ENCODE measurements at regions not wholly inside any gene's neighbourhood (a gene's known extent, or its start where the extent isn't known, plus 50 kb on each side); places are given as distances from the start of the nearest gene placed in this dataset.

- Histone ChIP-seq H2AFZ (ENCODE audit: insufficient read depth, low read depth, low read length, poor library complexity, severe bottlenecking) (no peak overlapping the region), H3K9ac (ENCODE audit: low read length) (no peak overlapping the region), H3K4me1 (ENCODE audit: control insufficient read depth in 2 of 2, insufficient read depth in 2 of 2, low read length in 2 of 2) (peaks cover 8 to 9% of the 10 kb centered on the region in 2 donors), H4K20me1 (ENCODE audit: control insufficient read depth, insufficient read depth, low read length, poor library complexity, severe bottlenecking) (no peaks in the 10 kb centered on the region), H3K4me3 (ENCODE audit: control extremely low read depth in 1 of 5, extremely low read depth in 1 of 5, insufficient read depth in 1 of 5, low read depth in 2 of 5, low read length in 4 of 5) (no peak overlapping the region), H3K79me2 (ENCODE audit: control insufficient read depth, insufficient read depth, low read length) (no peaks in the 10 kb centered on the region), H3K9me3 (ENCODE audit: control extremely low read depth in 1 of 3, control insufficient read depth in 2 of 3, insufficient read depth in 1 of 3, low read length in 2 of 3) (peaks cover 0 to 4% (median 0%) of the 10 kb centered on the region in 3 donors), H3K27me3 (replicated peaks in 1 of 4; ENCODE audit: control extremely low read depth in 1 of 4, control insufficient read depth in 3 of 4, insufficient read depth in 4 of 4, low read length in 3 of 4) (peaks cover 0 to 4% (median 0%) of the 10 kb centered on the region in 4 experiments), H3K36me3 (replicated peaks in 1 of 2; ENCODE audit: control extremely low read depth in 1 of 2, control insufficient read depth in 1 of 2, extremely low read depth in 1 of 2, insufficient read depth in 2 of 2, low read length in 1 of 2) (no peaks in the 10 kb centered on the region), H3K27ac (ENCODE audit: low read length in 2 of 2) (no peak overlapping the region), H3K4me2 (replicated peaks; ENCODE audit: low read depth, low read length, poor library complexity, severe bottlenecking) (no peak overlapping the region)
- ATAC-seq (ENCODE audit: low read depth) (no peak), DNase-seq (no peak)
- no peak for TF ChIP-seq EZH2 (IDR thresholded peaks at IDR 0.05; ENCODE audit: borderline replicate concordance, insufficient read depth, low read depth, low read length, poor library complexity, severe bottlenecking)
- no peak for TF ChIP-seq CTCF (IDR thresholded peaks at IDR 0.05)
- POLR2A ChIA-PET: no interaction called here
- Mint-ChIP-seq H3K27ac (no peak overlapping the region), H3K9me3 (ENCODE audit: insufficient read depth) (no peaks in the 10 kb centered on the region), H3K4me1 (peaks cover 13% of the 10 kb centered on the region), H3K27me3 (no peaks in the 10 kb centered on the region), H3K4me3 (no peak overlapping the region)
- intact Hi-C loops (cut with micrococcal nuclease): no loop called here
- WGBS (ENCODE audit: insufficient coverage): 100% methylated on average over 1 of the region's 2 CpGs
- CTCF ChIA-PET: no interaction called here
These were observed 63.7 kb upstream of the IFNLR1 start for GRCh38 chr1:24250791-24251190.

GRCh38 chr1:24250224-24250623, 63.1 kb upstream of the IFNLR1 start:
- no peak overlapping the region for H3K27ac ChIP-seq (ENCODE audit: low read length in 2 of 2)
- peaks cover 8 to 9% of the 10 kb centered on the region in 2 donors for H3K4me1 ChIP-seq (ENCODE audit: control insufficient read depth in 2 of 2, insufficient read depth in 2 of 2, low read length in 2 of 2)
- no peaks in the 10 kb centered on the region for H4K20me1 ChIP-seq (ENCODE audit: control insufficient read depth, insufficient read depth, low read length, poor library complexity, severe bottlenecking)
- no peak overlapping the region for H3K4me3 ChIP-seq (ENCODE audit: control extremely low read depth in 1 of 5, extremely low read depth in 1 of 5, insufficient read depth in 1 of 5, low read depth in 2 of 5, low read length in 4 of 5)
- H3K27me3 ChIP-seq (replicated peaks in 1 of 4; ENCODE audit: control extremely low read depth in 1 of 4, control insufficient read depth in 3 of 4, insufficient read depth in 4 of 4, low read length in 3 of 4): peaks cover 0 to under 1% (median 0%) of the 10 kb centered on the region in 4 experiments
- H3K27me3 Mint-ChIP-seq: no peaks in the 10 kb centered on the region
- H3K4me3 Mint-ChIP-seq: no peak overlapping the region
- POLR2A ChIA-PET: no interaction called here
- CTCF ChIA-PET: interaction anchor here (0.6 kb wide), 1 partner anchor 106 kb away, joined by 4 read pairs; no protein-coding TSS in a partner anchor
- H3K36me3 ChIP-seq (replicated peaks in 1 of 2; ENCODE audit: control extremely low read depth in 1 of 2, control insufficient read depth in 1 of 2, extremely low read depth in 1 of 2, insufficient read depth in 2 of 2, low read length in 1 of 2): no peaks in the 10 kb centered on the region
- H3K9me3 Mint-ChIP-seq (ENCODE audit: insufficient read depth): no peaks in the 10 kb centered on the region
- H3K27ac Mint-ChIP-seq: no peak overlapping the region
- H2AFZ ChIP-seq (ENCODE audit: insufficient read depth, low read depth, low read length, poor library complexity, severe bottlenecking): no peak overlapping the region
- ATAC-seq (ENCODE audit: low read depth) (no peak), DNase-seq (no peak)
- H3K4me2 ChIP-seq (replicated peaks; ENCODE audit: low read depth, low read length, poor library complexity, severe bottlenecking): no peak overlapping the region
- peaks cover 0 to 4% (median 0%) of the 10 kb centered on the region in 3 donors for H3K9me3 ChIP-seq (ENCODE audit: control extremely low read depth in 1 of 3, control insufficient read depth in 2 of 3, insufficient read depth in 1 of 3, low read length in 2 of 3)
- no peaks in the 10 kb centered on the region for H3K79me2 ChIP-seq (ENCODE audit: control insufficient read depth, insufficient read depth, low read length)
- no CpG with 5 or more reads among the region's 2 CpGs for WGBS (ENCODE audit: insufficient coverage)
- H3K9ac ChIP-seq (ENCODE audit: low read length): no peak overlapping the region
- TF ChIP-seq CTCF (IDR thresholded peaks at IDR 0.05) (no peak), EZH2 (IDR thresholded peaks at IDR 0.05; ENCODE audit: borderline replicate concordance, insufficient read depth, low read depth, low read length, poor library complexity, severe bottlenecking) (no peak)
- intact Hi-C loops (cut with micrococcal nuclease): no loop called here
- H3K4me1 Mint-ChIP-seq: peaks cover 13% of the 10 kb centered on the region

Measured in B cell (primary cell).